H9 (cell line): ENCODE measurements at regions not wholly inside any gene's neighbourhood (a gene's known extent, or its start where the extent isn't known, plus 50 kb on each side); places are given as distances from the start of the nearest gene placed in this dataset.

Experiments
- DNase-seq: peaks from one replicate; pipeline ENCODE4 v3.0.0-alpha.2; 2017
- H2AFZ ChIP-seq: one replicate; pipeline ENCODE4 v1.6.1; 2013; ENCODE audit warnings: mild to moderate bottlenecking, low read length, control low read depth, moderate library complexity
- H2AK5ac ChIP-seq: 2 replicates; pipeline ENCODE4 v1.6.1; 2013; ENCODE audit warnings: low read length, control low read depth, mixed read lengths; ENCODE audit not compliant: insufficient read length
- H2BK120ac ChIP-seq: one replicate; pipeline ENCODE4 v1.6.1; 2013; ENCODE audit warnings: low read depth, mild to moderate bottlenecking, low read length, control low read depth, inconsistent platforms; ENCODE audit not compliant: poor library complexity, severe bottlenecking
- H2BK12ac ChIP-seq: 2 replicates; pipeline ENCODE4 v1.6.1; 2013; ENCODE audit warnings: low read length, control low read depth, mixed read lengths, low read depth; ENCODE audit not compliant: insufficient read length
- H2BK15ac ChIP-seq: 2 replicates; pipeline ENCODE4 v1.6.1; 2013; ENCODE audit warnings: low read depth, low read length, control low read depth
- H2BK20ac ChIP-seq: one replicate; pipeline ENCODE4 v1.6.1; 2013; ENCODE audit warnings: low read depth, mild to moderate bottlenecking, low read length, control low read depth, inconsistent platforms; ENCODE audit not compliant: poor library complexity, severe bottlenecking
- H2BK5ac ChIP-seq: 2 replicates; pipeline ENCODE4 v1.6.1; 2013; ENCODE audit warnings: low read length, control low read depth, mixed read lengths; ENCODE audit not compliant: insufficient read length
- H3K14ac ChIP-seq: 2 replicates; pipeline ENCODE4 v1.6.1; 2013; ENCODE audit warnings: low read length, control low read depth; ENCODE audit not compliant: insufficient read depth
- H3K18ac ChIP-seq: 2 replicates; pipeline ENCODE4 v1.6.1; 2013; ENCODE audit warnings: low read depth, mild to moderate bottlenecking, mixed read lengths, low read length, control low read depth; ENCODE audit not compliant: insufficient read length
- H3K23ac ChIP-seq: 2 replicates; pipeline ENCODE4 v1.6.1; 2013; ENCODE audit warnings: low read length, control low read depth, mixed read lengths, low read depth; ENCODE audit not compliant: insufficient read length
- H3K23me2 ChIP-seq: 2 replicates; pipeline ENCODE4 v1.6.1; 2013; ENCODE audit warnings: low read depth, mild to moderate bottlenecking, mixed read lengths, low read length, control low read depth; ENCODE audit not compliant: insufficient read length, poor library complexity, severe bottlenecking
- H3K27ac ChIP-seq: 2 replicates; pipeline ENCODE4 v1.5.1; 2013; ENCODE audit warnings: low read length, control low read depth, mixed read lengths, low read depth; ENCODE audit not compliant: insufficient read length
- H3K27me3 ChIP-seq: 2 replicates; pipeline ENCODE4 v1.6.1; 2013; ENCODE audit warnings: low read length, control low read depth, inconsistent platforms; ENCODE audit not compliant: insufficient read depth
- H3K4ac ChIP-seq: 2 replicates; pipeline ENCODE4 v1.6.1; 2013; ENCODE audit warnings: low read depth, mild to moderate bottlenecking, control low read depth, inconsistent platforms, low read length, moderate library complexity
- H3K4me1 ChIP-seq: 2 replicates; pipeline ENCODE4 v1.6.1; 2013; ENCODE audit warnings: low read length, control low read depth, inconsistent platforms; ENCODE audit not compliant: insufficient read depth
- H3K4me2 ChIP-seq: 2 replicates; pipeline ENCODE4 v1.6.1; 2013; ENCODE audit warnings: low read length, control low read depth, mixed read lengths; ENCODE audit not compliant: insufficient read length, insufficient read depth
- H3K56ac ChIP-seq: 2 replicates; pipeline ENCODE4 v1.6.1; 2013; ENCODE audit warnings: low read depth, mild to moderate bottlenecking, mixed read lengths, low read length, control low read depth; ENCODE audit not compliant: insufficient read length
- H3K79me1 ChIP-seq: 2 replicates; pipeline ENCODE4 v1.6.1; 2013; ENCODE audit warnings: low read depth, mild to moderate bottlenecking, moderate library complexity, low read length, control low read depth, inconsistent platforms; ENCODE audit not compliant: insufficient read depth, poor library complexity, severe bottlenecking
- H3K79me2 ChIP-seq: 2 replicates; pipeline ENCODE4 v1.6.1; 2013; ENCODE audit warnings: low read length, control low read depth, inconsistent platforms; ENCODE audit not compliant: insufficient read depth
- H3K9ac ChIP-seq: 2 replicates; pipeline ENCODE4 v1.6.1; 2013; ENCODE audit warnings: low read length, control low read depth, mixed read lengths; ENCODE audit not compliant: insufficient read length; ENCODE audit errors: extremely low read depth
- H3K9me3 ChIP-seq: one replicate; pipeline ENCODE4 v1.6.1; 2013; ENCODE audit warnings: low read depth, low read length, inconsistent platforms; ENCODE audit not compliant: control insufficient read depth
- H3T11ph ChIP-seq: one replicate; pipeline ENCODE4 v1.6.1; 2013; ENCODE audit warnings: mild to moderate bottlenecking, low read length, control low read depth, inconsistent platforms
- H4K20me1 ChIP-seq: one replicate; pipeline ENCODE4 v1.6.1; 2013; ENCODE audit not compliant: control insufficient read depth, insufficient read length, insufficient read depth
- H4K5ac ChIP-seq: 2 replicates; pipeline ENCODE4 v1.6.1; 2013; ENCODE audit warnings: low read depth, mild to moderate bottlenecking, mixed read lengths, low read length, control low read depth; ENCODE audit not compliant: insufficient read length
- H4K8ac ChIP-seq: replicated peaks from 2 replicates; pipeline ENCODE4 v1.6.1; 2013; ENCODE audit warnings: low read length, control low read depth, mixed read lengths, low read depth; ENCODE audit not compliant: insufficient read length
- H4K91ac ChIP-seq: 2 replicates; pipeline ENCODE4 v1.6.1; 2013; ENCODE audit warnings: low read depth, mild to moderate bottlenecking, moderate library complexity, mixed read lengths, low read length, control low read depth; ENCODE audit not compliant: insufficient read length
- H3K27ac Mint-ChIP-seq, 3 experiments: 2 replicates in 2 of 3; 3 replicates in 1 of 3; pipeline ENCODE4 v1.8.0; 2020 to 2021; ENCODE audit warnings: mixed read lengths in 3 of 3, mild to moderate bottlenecking in 1 of 3, moderate library complexity in 1 of 3
- H3K27me3 Mint-ChIP-seq: 2 replicates; pipeline ENCODE4 v1.8.0; 2021; ENCODE audit warnings: low read depth, mild to moderate bottlenecking, moderate library complexity, mixed read lengths
- H3K36me3 Mint-ChIP-seq, 3 experiments: 2 replicates in 2 of 3; 3 replicates in 1 of 3; pipeline ENCODE4 v1.8.0; 2020 to 2021; ENCODE audit warnings: low read depth in 3 of 3, mixed read lengths in 3 of 3; ENCODE audit not compliant: insufficient read depth in 1 of 3
- H3K4me1 Mint-ChIP-seq, 2 experiments: 2 replicates each; pipeline ENCODE4 v1.8.0; 2020; ENCODE audit warnings: mixed read lengths in 2 of 2
- H3K4me3 Mint-ChIP-seq, 2 experiments: 2 replicates in 1 of 2; 3 replicates in 1 of 2; pipeline ENCODE4 v1.8.0; 2020 to 2021; ENCODE audit warnings: mild to moderate bottlenecking in 2 of 2, mixed read lengths in 2 of 2, moderate library complexity in 1 of 2
- H3K9me3 Mint-ChIP-seq, 2 experiments: 2 replicates in 1 of 2; 3 replicates in 1 of 2; pipeline ENCODE4 v1.8.0; 2020; ENCODE audit warnings: mild to moderate bottlenecking in 2 of 2, mixed read lengths in 2 of 2, moderate library complexity in 1 of 2
- CTCF ChIP-seq: fragments of 200-600 bp; sonication (generic); conservative IDR thresholded peaks from 3 replicates; pipeline ENCODE4 v1.8.0; 2021; ENCODE audit warnings: antibody characterized with exemption, mild to moderate bottlenecking
- WGBS: extraction: QIAGEN DNeasy Blood & Tissue Kit; methylation state at CpG from one replicate; pipeline ENCODE4 v1.1.7; 2013; ENCODE audit warnings: missing lambda C conversion rate, low lambda C conversion rate, mixed read lengths; ENCODE audit not compliant: insufficient read length; ENCODE audit errors: extremely low coverage; 5-methylcytosine and 5-hydroxymethylcytosine counted together

- H3K4me2 ChIP-seq = no peak overlapping the region
- H3K27ac ChIP-seq = no peak overlapping the region
Measured at GRCh38 chr1:198903203-198903602, 264.4 kb downstream of the PTPRC start.

More at GRCh38 chr1:198903203-198903602, 264.4 kb downstream of the PTPRC start:
- no peak overlapping the region for H2BK15ac ChIP-seq
- H3K27me3 ChIP-seq = no peaks in the 10 kb centered on the region
- no peak for TF ChIP-seq CTCF
- no peak overlapping the region for H3K56ac ChIP-seq
- H3K79me2 ChIP-seq = no peaks in the 10 kb centered on the region
- no peak overlapping the region for H3K4ac ChIP-seq
- no peak overlapping the region for H3K18ac ChIP-seq
- H3K4me1 ChIP-seq = no peaks in the 10 kb centered on the region; the same call in 1 of the 2 replicates
- no peak overlapping the region for H4K8ac ChIP-seq
- WGBS = no CpG with 5 or more reads among the region's 3 CpGs
- H2BK12ac ChIP-seq = no peak overlapping the region
- no peak overlapping the region for H2BK20ac ChIP-seq
- no peak overlapping the region for H2BK120ac ChIP-seq
- H2AK5ac ChIP-seq = no peak overlapping the region
- no peak overlapping the region for H3K14ac ChIP-seq
- H3T11ph ChIP-seq = no peak overlapping the region
- H3K9me3 Mint-ChIP-seq = no peaks in the 10 kb centered on the region
- no peaks in the 10 kb centered on the region for H3K27me3 Mint-ChIP-seq
- no peaks in the 10 kb centered on the region for H3K23me2 ChIP-seq
- no peak overlapping the region for H4K91ac ChIP-seq
- no peak overlapping the region for H3K9ac ChIP-seq
- no peak overlapping the region for H2BK5ac ChIP-seq
- no peak overlapping the region for H2AFZ ChIP-seq
- no peaks in the 10 kb centered on the region for H3K79me1 ChIP-seq
- H3K4me3 Mint-ChIP-seq = no peak overlapping the region
- no peak overlapping the region for H3K23ac ChIP-seq
- peaks cover 13% of the 10 kb centered on the region in 2 experiments for H3K4me1 Mint-ChIP-seq
- H3K27ac Mint-ChIP-seq = peak overlapping the region; percentile 48 to 74 (median 68); a peak in 6 of 7 replicates
- DNase-seq = peak; percentile 37
- no peaks in the 10 kb centered on the region for H3K9me3 ChIP-seq
- H4K20me1 ChIP-seq = no peaks in the 10 kb centered on the region
- no peaks in the 10 kb centered on the region for H3K36me3 Mint-ChIP-seq
- H4K5ac ChIP-seq = no peak overlapping the region
